Lower leg skin (tissue), 3 donors: ENCODE measurements at regions not wholly inside any gene's neighbourhood (a gene's known extent, or its start where the extent isn't known, plus 50 kb on each side); places are given as distances from the start of the nearest gene placed in this dataset.

Experiments used
- POLR2A ChIP-seq, 2 donors: fragments of 450-650 bp; IDR thresholded peaks; one replicate each; pipeline ENCODE4 v1.6.1; 2016 to 2017; ENCODE audit warnings: antibody characterized with exemption in 2 of 2, mild to moderate bottlenecking in 1 of 2, moderate library complexity in 1 of 2
- TF ChIP-seq, protein P1 (sequence below), 3 donors: fragments of 450-650 bp; IDR thresholded peaks; one replicate each; pipeline ENCODE4 v1.5.1; 2016; ENCODE audit warnings: antibody characterized with exemption in 3 of 3, mild to moderate bottlenecking in 3 of 3, moderate library complexity in 2 of 3

DNA sequence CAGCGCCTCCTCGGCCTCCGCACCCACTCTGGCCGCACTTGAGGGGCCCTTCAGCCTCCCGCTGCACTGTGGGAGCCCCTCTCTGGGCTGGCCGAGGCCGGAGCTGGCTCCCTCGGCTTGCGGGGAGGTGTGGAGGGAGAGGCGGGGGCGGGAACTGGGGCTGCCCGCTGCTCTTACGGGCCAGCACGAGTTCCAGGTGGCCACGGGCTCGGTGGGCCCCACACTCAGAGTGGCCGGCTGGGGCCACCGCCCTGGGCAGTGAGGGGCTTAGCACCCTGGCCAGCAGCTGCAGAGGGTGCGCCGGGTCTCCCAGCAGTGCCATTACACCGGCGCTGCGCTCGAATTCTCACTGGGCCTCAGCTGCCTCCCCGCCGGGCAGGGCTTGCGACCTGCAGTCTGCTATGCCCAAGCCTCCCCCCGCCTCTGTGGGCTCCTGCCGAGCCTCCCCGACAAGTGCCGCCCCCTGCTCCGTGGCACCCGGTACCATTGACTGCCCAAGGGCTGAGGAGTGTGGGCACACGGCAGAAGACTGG lies 167.1 kb upstream of the PLSCR5 start:
- TF ChIP-seq POLR2A (IDR thresholded peaks at IDR 0.05) = no peak
- TF ChIP-seq, protein P1, sequence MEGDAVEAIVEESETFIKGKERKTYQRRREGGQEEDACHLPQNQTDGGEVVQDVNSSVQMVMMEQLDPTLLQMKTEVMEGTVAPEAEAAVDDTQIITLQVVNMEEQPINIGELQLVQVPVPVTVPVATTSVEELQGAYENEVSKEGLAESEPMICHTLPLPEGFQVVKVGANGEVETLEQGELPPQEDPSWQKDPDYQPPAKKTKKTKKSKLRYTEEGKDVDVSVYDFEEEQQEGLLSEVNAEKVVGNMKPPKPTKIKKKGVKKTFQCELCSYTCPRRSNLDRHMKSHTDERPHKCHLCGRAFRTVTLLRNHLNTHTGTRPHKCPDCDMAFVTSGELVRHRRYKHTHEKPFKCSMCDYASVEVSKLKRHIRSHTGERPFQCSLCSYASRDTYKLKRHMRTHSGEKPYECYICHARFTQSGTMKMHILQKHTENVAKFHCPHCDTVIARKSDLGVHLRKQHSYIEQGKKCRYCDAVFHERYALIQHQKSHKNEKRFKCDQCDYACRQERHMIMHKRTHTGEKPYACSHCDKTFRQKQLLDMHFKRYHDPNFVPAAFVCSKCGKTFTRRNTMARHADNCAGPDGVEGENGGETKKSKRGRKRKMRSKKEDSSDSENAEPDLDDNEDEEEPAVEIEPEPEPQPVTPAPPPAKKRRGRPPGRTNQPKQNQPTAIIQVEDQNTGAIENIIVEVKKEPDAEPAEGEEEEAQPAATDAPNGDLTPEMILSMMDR (IDR thresholded peaks at IDR 0.05) = no peak
